ENCODE measurements at regions not wholly inside any gene's neighbourhood (a gene's known extent, or its start where the extent isn't known, plus 50 kb on each side); places are given as distances from the start of the nearest gene placed in this dataset.

DNA sequence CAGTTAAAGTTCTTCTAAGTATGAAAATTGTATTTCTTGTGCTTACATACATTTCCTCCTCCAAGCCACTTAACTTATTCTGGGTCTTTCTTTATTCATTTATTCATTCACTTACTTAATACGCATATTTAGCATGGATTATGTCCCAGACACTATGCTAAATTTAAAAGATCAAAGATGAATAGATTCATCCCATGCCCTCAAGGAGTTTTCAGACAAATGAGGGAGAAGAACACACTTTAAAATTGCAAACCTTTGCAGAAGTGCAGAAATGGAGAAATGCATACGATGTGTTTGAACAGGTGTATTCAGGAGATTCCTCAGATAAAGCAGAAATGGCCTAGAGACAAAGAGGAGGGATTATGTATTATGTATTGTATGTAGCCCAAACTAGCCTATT lies 298.7 kb upstream of the SOX11 start:
- TF ChIP-seq, protein P1, sequence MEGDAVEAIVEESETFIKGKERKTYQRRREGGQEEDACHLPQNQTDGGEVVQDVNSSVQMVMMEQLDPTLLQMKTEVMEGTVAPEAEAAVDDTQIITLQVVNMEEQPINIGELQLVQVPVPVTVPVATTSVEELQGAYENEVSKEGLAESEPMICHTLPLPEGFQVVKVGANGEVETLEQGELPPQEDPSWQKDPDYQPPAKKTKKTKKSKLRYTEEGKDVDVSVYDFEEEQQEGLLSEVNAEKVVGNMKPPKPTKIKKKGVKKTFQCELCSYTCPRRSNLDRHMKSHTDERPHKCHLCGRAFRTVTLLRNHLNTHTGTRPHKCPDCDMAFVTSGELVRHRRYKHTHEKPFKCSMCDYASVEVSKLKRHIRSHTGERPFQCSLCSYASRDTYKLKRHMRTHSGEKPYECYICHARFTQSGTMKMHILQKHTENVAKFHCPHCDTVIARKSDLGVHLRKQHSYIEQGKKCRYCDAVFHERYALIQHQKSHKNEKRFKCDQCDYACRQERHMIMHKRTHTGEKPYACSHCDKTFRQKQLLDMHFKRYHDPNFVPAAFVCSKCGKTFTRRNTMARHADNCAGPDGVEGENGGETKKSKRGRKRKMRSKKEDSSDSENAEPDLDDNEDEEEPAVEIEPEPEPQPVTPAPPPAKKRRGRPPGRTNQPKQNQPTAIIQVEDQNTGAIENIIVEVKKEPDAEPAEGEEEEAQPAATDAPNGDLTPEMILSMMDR (IDR thresholded peaks at IDR 0.05) = no peak
- no peak for TF ChIP-seq POLR2A (IDR thresholded peaks at IDR 0.05)

Measured in lower leg skin (tissue), 3 donors.